Transverse colon (tissue), 4 donors: ENCODE measurements at regions not wholly inside any gene's neighbourhood (a gene's known extent, or its start where the extent isn't known, plus 50 kb on each side); places are given as distances from the start of the nearest gene placed in this dataset.

ENCODE experiments used
- DNase-seq: peaks from one replicate; pipeline ENCODE4 v3.0.0-alpha.2; 2019
- H3K27ac ChIP-seq, 4 donors: fragments of 200-600 bp; sonication (generic); 2 replicates each; pipeline ENCODE4 v1.5.1; 2016 to 2018; ENCODE audit warnings: inconsistent platforms in 4 of 4
- H3K27me3 ChIP-seq: fragments of 200-600 bp; sonication (generic); 2 replicates; pipeline ENCODE4 v1.5.1; 2017; ENCODE audit warnings: inconsistent platforms
- H3K36me3 ChIP-seq, 4 donors: fragments of 200-600 bp; sonication (generic); 2 replicates each; pipeline ENCODE4 v1.5.1; 2017 to 2019; ENCODE audit warnings: inconsistent platforms in 4 of 4
- H3K4me1 ChIP-seq, 4 donors: fragments of 200-600 bp; sonication (generic); 2 replicates each; pipeline ENCODE4 v1.5.1; 2017 to 2020; ENCODE audit warnings: inconsistent platforms in 4 of 4
- H3K4me3 ChIP-seq, 4 donors: fragments of 200-600 bp; sonication (generic); 1 replicate in 1 of 4; 2 replicates in 3 of 4; pipeline versions ENCODE4 v1.5.1 to v1.6.1; 2017 to 2019; ENCODE audit warnings: inconsistent platforms in 4 of 4
- H3K9me3 ChIP-seq, 2 donors: fragments of 200-600 bp; sonication (generic); 2 replicates each; pipeline ENCODE4 v1.5.1; 2017 to 2019; ENCODE audit warnings: inconsistent platforms in 2 of 2
- CTCF ChIP-seq, 5 experiments: fragments of 200-600 bp in 3 of 5; fragments of 450-650 bp in 2 of 5; sonication (generic) in 3 of 5; IDR thresholded peaks; 1 replicate in 2 of 5; 2 replicates in 3 of 5; pipeline ENCODE4 v1.5.1; 2016 to 2017; ENCODE audit warnings: antibody characterized with exemption in 5 of 5, inconsistent platforms in 3 of 5, mild to moderate bottlenecking in 2 of 5, moderate library complexity in 1 of 5
- EP300 ChIP-seq: sonication (generic); formaldehyde crosslinking; IDR thresholded peaks from one replicate; pipeline ENCODE4 v1.6.1; 2017; ENCODE audit warnings: antibody characterized with exemption, low read depth
- POLR2A ChIP-seq: fragments of 450-650 bp; IDR thresholded peaks from one replicate; pipeline ENCODE4 v1.6.1; 2016; ENCODE audit warnings: antibody characterized with exemption, mild to moderate bottlenecking, moderate library complexity
- POLR2AphosphoS5 ChIP-seq, 3 donors: sonication (generic); formaldehyde crosslinking; IDR thresholded peaks; one replicate each; pipeline ENCODE4 v1.6.1; 2016; ENCODE audit warnings: antibody characterized with exemption in 3 of 3
- WGBS, 2 donors: methylation state at CpG; one replicate each; pipeline ENCODE4 v1.1.5; 2018; ENCODE audit warnings: low coverage in 1 of 2; 5-methylcytosine and 5-hydroxymethylcytosine counted together
- in situ Hi-C, 4 donors: fragments of 200-750 bp; cut with MboI; loops; one replicate each; pipeline versions ENCODE4 v1.15.0 to v1.15.1; 2017; ENCODE audit warnings: low sequenced_read_pairs in 3 of 4, low pct_ligation_motif_present in 1 of 4, low pct_unique_long_range_greater_than_20kb in 1 of 4
- intact Hi-C: fragments of 100-400 bp; cut with DNase I; formaldehyde crosslinking; loops from one replicate; pipeline ENCODE4 v1.15.1; 2023; ENCODE audit warnings: low total_unique reads

- Histone ChIP-seq H3K9me3 (no peaks in the 10 kb centered on the region), H3K4me1 (no peaks in the 10 kb centered on the region), H3K36me3 (no peaks in the 10 kb centered on the region), H3K27me3 (no peaks in the 10 kb centered on the region), H3K27ac (no peak overlapping the region), H3K4me3 (no peak overlapping the region)
- intact Hi-C loops: no loop called here
- TF ChIP-seq EP300 (no peak), POLR2AphosphoS5 (IDR thresholded peaks at IDR 0.05) (no peak), CTCF (IDR thresholded peaks at IDR 0.05) (no peak), POLR2A (no peak)
- no peak for DNase-seq
- in situ Hi-C loops: no loop called here
Observed at GRCh38 chr6:11891547-11891946, 112.9 kb upstream of the ADTRP start.

GRCh38 chr6:11890849-11891248, 112.2 kb upstream of the ADTRP start:
- WGBS, 2 donors: 76 to 77% methylated on average over 1 of the region's 1 CpG
- H3K36me3 ChIP-seq: no peaks in the 10 kb centered on the region

GRCh38 chr6:11890209-11890608, 111.6 kb upstream of the ADTRP start:
- Histone ChIP-seq H3K4me3 (no peak overlapping the region), H3K4me1 (no peaks in the 10 kb centered on the region), H3K27me3 (no peaks in the 10 kb centered on the region), H3K36me3 (no peaks in the 10 kb centered on the region), H3K27ac (no peak overlapping the region), H3K9me3 (no peaks in the 10 kb centered on the region)
- TF ChIP-seq CTCF (IDR thresholded peaks at IDR 0.05): no peak
- TF ChIP-seq POLR2A: no peak
- TF ChIP-seq EP300: no peak
- TF ChIP-seq POLR2AphosphoS5 (IDR thresholded peaks at IDR 0.05): no peak
- no peak for DNase-seq
- in situ Hi-C loops: no loop called here
- intact Hi-C loops: no loop called here

More at GRCh38 chr6:11890849-11891248, 112.2 kb upstream of the ADTRP start:
- Histone ChIP-seq H3K27ac (no peak overlapping the region), H3K9me3 (no peaks in the 10 kb centered on the region), H3K4me3 (no peak overlapping the region), H3K4me1 (no peaks in the 10 kb centered on the region), H3K27me3 (no peaks in the 10 kb centered on the region)
- intact Hi-C loops (no loop called here), in situ Hi-C loops (no loop called here)
- no peak for TF ChIP-seq POLR2AphosphoS5 (IDR thresholded peaks at IDR 0.05)
- TF ChIP-seq CTCF (IDR thresholded peaks at IDR 0.05): no peak
- no peak for TF ChIP-seq EP300
- TF ChIP-seq POLR2A: no peak
- no peak for DNase-seq

DNA sequence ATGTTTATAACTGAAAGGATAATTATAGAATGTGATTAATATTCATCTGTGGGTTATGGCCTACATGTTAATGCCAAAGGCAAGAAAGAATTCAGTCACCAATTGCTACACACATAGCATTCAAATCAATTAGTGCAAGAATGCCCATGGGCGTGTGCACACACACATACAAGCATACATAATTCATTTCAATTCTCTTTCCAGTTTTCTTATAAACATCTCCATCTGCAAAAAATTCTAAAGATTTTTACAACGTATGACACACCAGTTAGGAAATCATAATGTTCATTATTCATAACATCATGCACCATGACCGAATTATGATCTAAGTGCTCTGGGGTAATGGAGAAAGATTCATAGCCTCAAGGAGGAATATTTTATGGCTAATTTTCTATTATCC, 111.0 kb upstream of the ADTRP start:
- H3K36me3 ChIP-seq: no peaks in the 10 kb centered on the region
- H3K27ac ChIP-seq: no peak overlapping the region
- WGBS, 2 donors: 85 to 100% methylated on average over 2 to 3 of the region's 3 CpGs
- in situ Hi-C loops (no loop called here), intact Hi-C loops (no loop called here)
- no peak for DNase-seq
- no peaks in the 10 kb centered on the region for H3K27me3 ChIP-seq
- no peaks in the 10 kb centered on the region for H3K4me1 ChIP-seq
- no peaks in the 10 kb centered on the region for H3K9me3 ChIP-seq
- TF ChIP-seq CTCF (IDR thresholded peaks at IDR 0.05) (no peak), POLR2AphosphoS5 (IDR thresholded peaks at IDR 0.05) (no peak), EP300 (no peak), POLR2A (no peak)
- H3K4me3 ChIP-seq: no peak overlapping the region
